CD14-positive monocyte (primary cell): ENCODE measurements at regions not wholly inside any gene's neighbourhood (a gene's known extent, or its start where the extent isn't known, plus 50 kb on each side); places are given as distances from the start of the nearest gene placed in this dataset.
A peak's percentile ranks its signal among the peaks of the same experiment; 100 is the strongest.

Experiments
- DNase-seq, 3 donors: peaks; one replicate each; pipeline ENCODE4 v3.0.0-alpha.2; 2011 to 2022
- H2AFZ ChIP-seq: 2 replicates; pipeline ENCODE4 v1.6.0; 2012; ENCODE audit warnings: mild to moderate bottlenecking, low read depth, low read length, inconsistent platforms; ENCODE audit not compliant: insufficient read depth, poor library complexity, severe bottlenecking
- H3K27ac ChIP-seq, 2 donors: 1 replicate in 1 of 2; 2 replicates in 1 of 2; pipeline ENCODE4 v1.5.1; 2012 to 2013; ENCODE audit warnings: low read length in 2 of 2, control low read depth in 1 of 2, inconsistent platforms in 1 of 2, low read depth in 1 of 2, mild to moderate bottlenecking in 1 of 2
- H3K27me3 ChIP-seq, 2 donors: one replicate each; pipeline versions ENCODE4 v1.6.0 to v1.6.1; 2011 to 2013; ENCODE audit warnings: low read length in 2 of 2; ENCODE audit not compliant: control insufficient read depth in 2 of 2, insufficient read depth in 2 of 2
- H3K36me3 ChIP-seq, 2 donors: replicated peaks in 1 of 2; 1 replicate in 1 of 2; 2 replicates in 1 of 2; pipeline versions ENCODE4 v1.5.1 to v1.6.1; 2012 to 2013; ENCODE audit warnings: low read length in 2 of 2, control low read depth in 1 of 2, inconsistent platforms in 1 of 2, mild to moderate bottlenecking in 1 of 2; ENCODE audit not compliant: insufficient read depth in 2 of 2, control insufficient read depth in 1 of 2
- H3K4me1 ChIP-seq, 2 donors: 1 replicate in 1 of 2; 2 replicates in 1 of 2; pipeline versions ENCODE4 v1.5.1 to v1.6.1; 2012 to 2013; ENCODE audit warnings: low read length in 2 of 2, control low read depth in 1 of 2, inconsistent platforms in 1 of 2, mild to moderate bottlenecking in 1 of 2, moderate library complexity in 1 of 2; ENCODE audit not compliant: insufficient read depth in 2 of 2, control insufficient read depth in 1 of 2
- H3K4me2 ChIP-seq: replicated peaks from 2 replicates; pipeline ENCODE3; 2012; ENCODE audit warnings: low read length, moderate library complexity, mild to moderate bottlenecking; ENCODE audit not compliant: poor library complexity, severe bottlenecking; ENCODE audit errors: extremely low read depth
- H3K4me3 ChIP-seq, 3 experiments: fragments of 200-600 bp in 1 of 3; sonication (generic) in 1 of 3; replicated peaks in 1 of 3; 1 replicate in 2 of 3; 2 replicates in 1 of 3; pipeline ENCODE4 v1.5.1; 2011 to 2013; ENCODE audit warnings: low read length in 3 of 3, mild to moderate bottlenecking in 3 of 3, control low read depth in 2 of 3, low read depth in 2 of 3, inconsistent platforms in 1 of 3, moderate library complexity in 1 of 3
- H3K79me2 ChIP-seq: 2 replicates; pipeline ENCODE4 v1.6.0; 2012; ENCODE audit warnings: mild to moderate bottlenecking, control low read depth, inconsistent platforms, low read length, moderate library complexity; ENCODE audit not compliant: insufficient read depth
- H3K9ac ChIP-seq: 2 replicates; pipeline ENCODE4 v1.6.0; 2017; ENCODE audit warnings: low read length, mild to moderate bottlenecking; ENCODE audit not compliant: insufficient read depth, poor library complexity, severe bottlenecking
- H3K9me3 ChIP-seq, 2 donors: replicated peaks in 1 of 2; 1 replicate in 1 of 2; 2 replicates in 1 of 2; pipeline versions ENCODE4 v1.5.1 to v1.6.1; 2012 to 2013; ENCODE audit warnings: low read length in 2 of 2, control low read depth in 1 of 2; ENCODE audit not compliant: control insufficient read depth in 1 of 2, insufficient read depth in 1 of 2
- H4K20me1 ChIP-seq: 2 replicates; pipeline ENCODE4 v1.6.0; 2012; ENCODE audit warnings: mild to moderate bottlenecking, low read length, control low read depth, moderate library complexity; ENCODE audit not compliant: insufficient read depth
- H3K27ac Mint-ChIP-seq, 7 donors: one replicate each; pipeline ENCODE4 v1.8.0; 2020; ENCODE audit warnings: mild to moderate bottlenecking in 7 of 7, mixed read lengths in 7 of 7, moderate library complexity in 6 of 7, inconsistent platforms in 2 of 7
- H3K27me3 Mint-ChIP-seq, 3 donors: one replicate each; pipeline ENCODE4 v1.8.0; 2021 to 2022; ENCODE audit warnings: low read depth in 3 of 3, mild to moderate bottlenecking in 3 of 3, mixed read lengths in 3 of 3, moderate library complexity in 3 of 3, inconsistent platforms in 1 of 3
- H3K36me3 Mint-ChIP-seq, 2 donors: one replicate each; pipeline ENCODE4 v1.8.0; 2020; ENCODE audit warnings: mixed read lengths in 2 of 2, inconsistent platforms in 1 of 2, mild to moderate bottlenecking in 1 of 2
- H3K4me1 Mint-ChIP-seq: one replicate; pipeline ENCODE4 v1.8.0; 2020; ENCODE audit warnings: mild to moderate bottlenecking, mixed read lengths
- H3K4me3 Mint-ChIP-seq, 2 donors: one replicate each; pipeline ENCODE4 v1.8.0; 2020; ENCODE audit warnings: mild to moderate bottlenecking in 2 of 2, mixed read lengths in 2 of 2, moderate library complexity in 1 of 2
- H3K9me3 Mint-ChIP-seq, 7 donors: one replicate each; pipeline ENCODE4 v1.8.0; 2020 to 2022; ENCODE audit warnings: mixed read lengths in 7 of 7, mild to moderate bottlenecking in 6 of 7, moderate library complexity in 6 of 7, inconsistent platforms in 2 of 7
- CTCF ChIP-seq: fragments of 200-600 bp; IDR thresholded peaks from one replicate; pipeline ENCODE4 v1.8.0; 2022; ENCODE audit warnings: antibody characterized with exemption, mild to moderate bottlenecking
- WGBS: methylation state at CpG from one replicate; pipeline ENCODE4 v1.1.5; 2013; ENCODE audit warnings: missing lambda C conversion rate; ENCODE audit not compliant: insufficient coverage; 5-methylcytosine and 5-hydroxymethylcytosine counted together
- intact Hi-C, 2 donors: fragments of 100-400 bp; cut with micrococcal nuclease; formaldehyde crosslinking; loops; one replicate each; pipeline versions ENCODE4 v1.15.0 to v1.15.1; 2023

GRCh38 chr14:71730471-71730870 lies 201.8 kb upstream of the RGS6 start:
- Histone ChIP-seq H3K9me3 (no peaks in the 10 kb centered on the region), H2AFZ (no peak overlapping the region), H3K27me3 (no peaks in the 10 kb centered on the region), H3K36me3 (peaks cover 81 to 99% of the 10 kb centered on the region in 2 donors), H3K79me2 (no peaks in the 10 kb centered on the region), H3K27ac (no peak overlapping the region), H3K4me2 (no peak overlapping the region), H3K4me3 (no peak overlapping the region), H3K4me1 (peaks cover 0 to 5% of the 10 kb centered on the region in 2 donors), H4K20me1 (peaks cover 7% of the 10 kb centered on the region), H3K9ac (no peak overlapping the region)
- 100% methylated on average over 1 of the region's 1 CpG for WGBS
- DNase-seq: no peak
- Mint-ChIP-seq H3K27ac (peak overlapping the region in 1 of 7 donors; percentile 6), H3K4me3 (no peak overlapping the region), H3K27me3 (no peaks in the 10 kb centered on the region), H3K36me3 (peaks cover 90 to 91% of the 10 kb centered on the region in 2 donors), H3K4me1 (peaks cover 6% of the 10 kb centered on the region), H3K9me3 (no peaks in the 10 kb centered on the region)
- no peak for TF ChIP-seq CTCF
- intact Hi-C loops: no loop called here

DNA sequence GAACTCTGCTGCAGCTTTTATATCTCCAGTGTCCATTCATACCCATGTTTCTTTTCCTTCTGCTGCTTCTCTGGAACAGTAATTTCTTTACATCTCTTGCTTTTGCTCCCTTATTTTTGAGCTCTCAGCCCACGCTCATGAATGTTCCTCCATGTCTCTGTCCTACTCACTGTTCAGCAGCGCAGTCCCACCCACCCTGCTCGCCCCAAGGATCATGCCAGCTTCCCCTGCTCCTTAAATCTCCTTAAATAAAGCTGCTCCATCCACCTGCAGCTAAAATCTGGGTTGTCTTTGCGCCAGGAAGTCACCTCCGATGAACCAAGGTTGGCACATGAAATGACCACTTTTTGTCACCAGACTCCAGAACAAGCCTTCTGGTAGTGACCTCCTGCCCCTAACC lies 201.1 kb upstream of the RGS6 start:
- no peak for TF ChIP-seq CTCF
- Histone ChIP-seq H3K9ac (no peak overlapping the region), H3K79me2 (no peaks in the 10 kb centered on the region), H4K20me1 (peaks cover 7% of the 10 kb centered on the region), H2AFZ (no peak overlapping the region), H3K9me3 (no peaks in the 10 kb centered on the region), H3K4me3 (no peak overlapping the region), H3K27me3 (no peaks in the 10 kb centered on the region), H3K36me3 (peaks cover 85 to 99% of the 10 kb centered on the region in 2 donors), H3K4me2 (no peak overlapping the region), H3K27ac (no peak overlapping the region), H3K4me1 (peaks cover 0 to under 1% of the 10 kb centered on the region in 2 donors)
- H3K4me1 Mint-ChIP-seq: no peaks in the 10 kb centered on the region
- H3K36me3 Mint-ChIP-seq: peaks cover 91% of the 10 kb centered on the region in 2 donors
- 98% methylated on average over 5 of the region's 5 CpGs for WGBS
- no peaks in the 10 kb centered on the region for H3K9me3 Mint-ChIP-seq
- H3K27me3 Mint-ChIP-seq: no peaks in the 10 kb centered on the region
- intact Hi-C loops: no loop called here
- H3K27ac Mint-ChIP-seq: peak overlapping the region in 2 of 7 donors; percentile 6 to 11
- no peak overlapping the region for H3K4me3 Mint-ChIP-seq
- no peak for DNase-seq
